Adrenal gland (tissue), 5 donors: ENCODE measurements at regions not wholly inside any gene's neighbourhood (a gene's known extent, or its start where the extent isn't known, plus 50 kb on each side); places are given as distances from the start of the nearest gene placed in this dataset.

Experiments
- POLR2A ChIP-seq, 2 donors: fragments of 450-650 bp; IDR thresholded peaks; one replicate each; pipeline ENCODE4 v1.6.1; 2017; ENCODE audit warnings: antibody characterized with exemption in 2 of 2, mild to moderate bottlenecking in 2 of 2, moderate library complexity in 1 of 2
- TF ChIP-seq, protein P1 (sequence below), 6 experiments: fragments of 450-650 bp in 4 of 6; fragments of 200-600 bp in 2 of 6; sonication (generic) in 1 of 6; IDR thresholded peaks; 1 replicate in 5 of 6; 2 replicates in 1 of 6; pipeline versions ENCODE4 v1.5.1 to v1.8.0; 2016 to 2021; ENCODE audit warnings: antibody characterized with exemption in 6 of 6, mild to moderate bottlenecking in 2 of 6, moderate library complexity in 1 of 6
- donor health status: DM: no; HTN: no; CAD: no.

- TF ChIP-seq, protein P1, sequence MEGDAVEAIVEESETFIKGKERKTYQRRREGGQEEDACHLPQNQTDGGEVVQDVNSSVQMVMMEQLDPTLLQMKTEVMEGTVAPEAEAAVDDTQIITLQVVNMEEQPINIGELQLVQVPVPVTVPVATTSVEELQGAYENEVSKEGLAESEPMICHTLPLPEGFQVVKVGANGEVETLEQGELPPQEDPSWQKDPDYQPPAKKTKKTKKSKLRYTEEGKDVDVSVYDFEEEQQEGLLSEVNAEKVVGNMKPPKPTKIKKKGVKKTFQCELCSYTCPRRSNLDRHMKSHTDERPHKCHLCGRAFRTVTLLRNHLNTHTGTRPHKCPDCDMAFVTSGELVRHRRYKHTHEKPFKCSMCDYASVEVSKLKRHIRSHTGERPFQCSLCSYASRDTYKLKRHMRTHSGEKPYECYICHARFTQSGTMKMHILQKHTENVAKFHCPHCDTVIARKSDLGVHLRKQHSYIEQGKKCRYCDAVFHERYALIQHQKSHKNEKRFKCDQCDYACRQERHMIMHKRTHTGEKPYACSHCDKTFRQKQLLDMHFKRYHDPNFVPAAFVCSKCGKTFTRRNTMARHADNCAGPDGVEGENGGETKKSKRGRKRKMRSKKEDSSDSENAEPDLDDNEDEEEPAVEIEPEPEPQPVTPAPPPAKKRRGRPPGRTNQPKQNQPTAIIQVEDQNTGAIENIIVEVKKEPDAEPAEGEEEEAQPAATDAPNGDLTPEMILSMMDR (IDR thresholded peaks at IDR 0.05), result no peak
- TF ChIP-seq POLR2A (IDR thresholded peaks at IDR 0.05), result no peak
These were observed 496.1 kb upstream of the MANEA start for GRCh38 chr6:95081231-95081630.
